Activated naive CD8-positive, alpha-beta T cell treated with anti-CD3 and anti-CD28 coated beads, Interleukin-2, amount 50 U/mL, for 24 hours (primary cell): ENCODE measurements at regions not wholly inside any gene's neighbourhood (a gene's known extent, or its start where the extent isn't known, plus 50 kb on each side); places are given as distances from the start of the nearest gene placed in this dataset.
"Not testable (repeated sequence)": the region's sequence is repeated elsewhere in the genome, so short reads cannot be mapped to it uniquely, and the experiment has no call there.

Source experiments
- ATAC-seq: fragments of 150-1000 bp; cut with Tn5 transposase; one replicate; pipeline ENCODE4 v1.10.0; 2021
- DNase-seq: peaks from one replicate; pipeline ENCODE4 v3.0.0; 2021
- H3K27ac Mint-ChIP-seq: one replicate; pipeline ENCODE4 v1.8.0; 2021; ENCODE audit warnings: mild to moderate bottlenecking, mixed read lengths
- H3K27me3 Mint-ChIP-seq: one replicate; pipeline ENCODE4 v1.8.0; 2021; ENCODE audit warnings: mixed read lengths
- H3K36me3 Mint-ChIP-seq: one replicate; pipeline ENCODE4 v1.8.0; 2021; ENCODE audit warnings: low read depth, mixed read lengths
- H3K4me1 Mint-ChIP-seq: one replicate; pipeline ENCODE4 v1.8.0; 2021; ENCODE audit warnings: mixed read lengths
- H3K4me3 Mint-ChIP-seq: one replicate; pipeline ENCODE4 v1.8.0; 2021; ENCODE audit warnings: mild to moderate bottlenecking, moderate library complexity, mixed read lengths
- H3K9me3 Mint-ChIP-seq: one replicate; pipeline ENCODE4 v1.8.0; 2021; ENCODE audit warnings: mixed read lengths

GRCh38 chr14:81759541-81759940, 225.9 kb upstream of the SEL1L start:
- no peaks in the 10 kb centered on the region for H3K9me3 Mint-ChIP-seq

GRCh38 chr14:81765651-81766275, 232.1 kb upstream of the SEL1L start:
- Mint-ChIP-seq H3K27me3 (no peaks in the 10 kb centered on the region), H3K4me3 (no peak overlapping the region), H3K9me3 (peaks cover 12% of the 10 kb centered on the region), H3K36me3 (no peaks in the 10 kb centered on the region), H3K27ac (no peak overlapping the region), H3K4me1 (no peaks in the 10 kb centered on the region)
- no peak for ATAC-seq
- no peak for DNase-seq

More at GRCh38 chr14:81759541-81759940, 225.9 kb upstream of the SEL1L start:
- no peaks in the 10 kb centered on the region for H3K4me1 Mint-ChIP-seq
- H3K4me3 Mint-ChIP-seq = no peak overlapping the region
- H3K36me3 Mint-ChIP-seq = no peaks in the 10 kb centered on the region
- DNase-seq (no peak), ATAC-seq (no peak)
- no peaks in the 10 kb centered on the region for H3K27me3 Mint-ChIP-seq
- no peak overlapping the region for H3K27ac Mint-ChIP-seq

- no peak for ATAC-seq
- H3K4me3 Mint-ChIP-seq = no peak overlapping the region
- H3K9me3 Mint-ChIP-seq = peaks cover 12% of the 10 kb centered on the region
- no peak overlapping the region for H3K27ac Mint-ChIP-seq
- no peaks in the 10 kb centered on the region for H3K27me3 Mint-ChIP-seq
- H3K36me3 Mint-ChIP-seq = no peaks in the 10 kb centered on the region
- no peaks in the 10 kb centered on the region for H3K4me1 Mint-ChIP-seq
- DNase-seq = no peak
Observed at GRCh38 chr14:81766321-81766915, 232.8 kb upstream of the SEL1L start.

- H3K27me3 Mint-ChIP-seq = no peaks in the 10 kb centered on the region
- peaks cover 12% of the 10 kb centered on the region for H3K9me3 Mint-ChIP-seq
- H3K36me3 Mint-ChIP-seq = no peaks in the 10 kb centered on the region
- no peak overlapping the region for H3K4me3 Mint-ChIP-seq
- no peak overlapping the region for H3K27ac Mint-ChIP-seq
- H3K4me1 Mint-ChIP-seq = no peaks in the 10 kb centered on the region
- no peak for DNase-seq
- no peak for ATAC-seq
Observed at GRCh38 chr14:81767266-81767995, 233.8 kb upstream of the SEL1L start.

GRCh38 chr14:81771651-81772275, 238.1 kb upstream of the SEL1L start:
- H3K27me3 Mint-ChIP-seq = no peaks in the 10 kb centered on the region
- no peak for DNase-seq
- peaks cover 12% of the 10 kb centered on the region for H3K9me3 Mint-ChIP-seq
- no peak for ATAC-seq
- no peak overlapping the region for H3K27ac Mint-ChIP-seq
- no peaks in the 10 kb centered on the region for H3K4me1 Mint-ChIP-seq
- no peaks in the 10 kb centered on the region for H3K36me3 Mint-ChIP-seq
- H3K4me3 Mint-ChIP-seq = no peak overlapping the region

- no peak overlapping the region for H3K4me3 Mint-ChIP-seq
Observed at GRCh38 chr14:81772381-81772780, 238.7 kb upstream of the SEL1L start.

GRCh38 chr14:81776531-81776930, 242.9 kb upstream of the SEL1L start:
- Mint-ChIP-seq H3K27me3 (no peaks in the 10 kb centered on the region), H3K4me1 (no peaks in the 10 kb centered on the region), H3K36me3 (no peaks in the 10 kb centered on the region), H3K4me3 (no peak overlapping the region), H3K9me3 (no peaks in the 10 kb centered on the region), H3K27ac (no peak overlapping the region)
- no peak for DNase-seq
- ATAC-seq = no peak

More at GRCh38 chr14:81772381-81772780, 238.7 kb upstream of the SEL1L start:
- ATAC-seq = no peak
- H3K9me3 Mint-ChIP-seq = peaks cover 12% of the 10 kb centered on the region
- no peaks in the 10 kb centered on the region for H3K4me1 Mint-ChIP-seq
- no peaks in the 10 kb centered on the region for H3K36me3 Mint-ChIP-seq
- H3K27ac Mint-ChIP-seq = no peak overlapping the region
- no peak for DNase-seq
- H3K27me3 Mint-ChIP-seq = no peaks in the 10 kb centered on the region

GRCh38 chr14:81781798-81782197, 248.1 kb upstream of the SEL1L start:
- not testable (repeated sequence) for ATAC-seq, H3K4me1 Mint-ChIP-seq, H3K4me3 Mint-ChIP-seq, H3K27ac Mint-ChIP-seq, H3K27me3 Mint-ChIP-seq, H3K36me3 Mint-ChIP-seq, H3K9me3 Mint-ChIP-seq, DNase-seq

GRCh38 chr14:81784084-81784483, 250.4 kb upstream of the SEL1L start:
- DNase-seq (no peak), ATAC-seq (no peak)
- no peaks in the 10 kb centered on the region for H3K27me3 Mint-ChIP-seq
- no peaks in the 10 kb centered on the region for H3K4me1 Mint-ChIP-seq
- H3K4me3 Mint-ChIP-seq = no peak overlapping the region
- H3K27ac Mint-ChIP-seq = no peak overlapping the region
- H3K9me3 Mint-ChIP-seq = peaks cover 5% of the 10 kb centered on the region
- H3K36me3 Mint-ChIP-seq = no peaks in the 10 kb centered on the region

GRCh38 chr14:81797315-81797714, 263.7 kb upstream of the SEL1L start:
- Mint-ChIP-seq H3K36me3 (no peaks in the 10 kb centered on the region), H3K27me3 (no peaks in the 10 kb centered on the region), H3K4me3 (no peak overlapping the region), H3K27ac (no peak overlapping the region), H3K9me3 (no peaks in the 10 kb centered on the region), H3K4me1 (no peaks in the 10 kb centered on the region)
- ATAC-seq (no peak), DNase-seq (no peak)

GRCh38 chr14:81801921-81802320, 268.3 kb upstream of the SEL1L start:
- no peak for DNase-seq

GRCh38 chr14:81802341-81802740, 268.7 kb upstream of the SEL1L start:
- no peak for ATAC-seq
- H3K4me1 Mint-ChIP-seq = no peaks in the 10 kb centered on the region
- no peak for DNase-seq
- no peak overlapping the region for H3K27ac Mint-ChIP-seq
- H3K27me3 Mint-ChIP-seq = no peaks in the 10 kb centered on the region
- no peaks in the 10 kb centered on the region for H3K36me3 Mint-ChIP-seq
- H3K4me3 Mint-ChIP-seq = no peak overlapping the region
- no peaks in the 10 kb centered on the region for H3K9me3 Mint-ChIP-seq

More at GRCh38 chr14:81801921-81802320, 268.3 kb upstream of the SEL1L start:
- no peak for ATAC-seq
- Mint-ChIP-seq H3K9me3 (no peaks in the 10 kb centered on the region), H3K36me3 (no peaks in the 10 kb centered on the region), H3K27me3 (no peaks in the 10 kb centered on the region), H3K4me3 (no peak overlapping the region), H3K4me1 (no peaks in the 10 kb centered on the region), H3K27ac (no peak overlapping the region)

- Mint-ChIP-seq H3K36me3 (no peaks in the 10 kb centered on the region), H3K27me3 (no peaks in the 10 kb centered on the region), H3K27ac (no peak overlapping the region), H3K4me3 (no peak overlapping the region), H3K9me3 (no peaks in the 10 kb centered on the region), H3K4me1 (peaks cover under 1% of the 10 kb centered on the region)
- ATAC-seq = no peak
- no peak for DNase-seq
Observed at GRCh38 chr14:81805785-81806184, 272.1 kb upstream of the SEL1L start.

GRCh38 chr14:81811705-81812269, 278.1 kb upstream of the SEL1L start:
- Mint-ChIP-seq H3K36me3 (no peaks in the 10 kb centered on the region), H3K9me3 (peaks cover 5% of the 10 kb centered on the region), H3K27ac (no peak overlapping the region), H3K4me3 (no peak overlapping the region), H3K27me3 (no peaks in the 10 kb centered on the region), H3K4me1 (peaks cover 2% of the 10 kb centered on the region)
- ATAC-seq (no peak), DNase-seq (no peak)
